Right lobe of liver (tissue), 4 donors: ENCODE measurements at regions not wholly inside any gene's neighbourhood (a gene's known extent, or its start where the extent isn't known, plus 50 kb on each side); places are given as distances from the start of the nearest gene placed in this dataset.

Source experiments
- POLR2A ChIP-seq: fragments of 450-650 bp; IDR thresholded peaks from one replicate; pipeline ENCODE4 v1.6.1; 2017; ENCODE audit warnings: antibody characterized with exemption, mild to moderate bottlenecking
- TF ChIP-seq, protein P1 (sequence below), 4 donors: fragments of 200-600 bp in 3 of 4; fragments of 450-650 bp in 1 of 4; IDR thresholded peaks; one replicate each; pipeline versions ENCODE4 v1.5.1 to v1.8.0; 2016 to 2022; ENCODE audit warnings: antibody characterized with exemption in 4 of 4, mild to moderate bottlenecking in 2 of 4
- donor health status: DM: no; HTN: no; CAD: no.
- donor health status: DM: no; HTN: no; CAD: no.
- donor health status: DM: no; HTN: yes; CAD: no.

DNA sequence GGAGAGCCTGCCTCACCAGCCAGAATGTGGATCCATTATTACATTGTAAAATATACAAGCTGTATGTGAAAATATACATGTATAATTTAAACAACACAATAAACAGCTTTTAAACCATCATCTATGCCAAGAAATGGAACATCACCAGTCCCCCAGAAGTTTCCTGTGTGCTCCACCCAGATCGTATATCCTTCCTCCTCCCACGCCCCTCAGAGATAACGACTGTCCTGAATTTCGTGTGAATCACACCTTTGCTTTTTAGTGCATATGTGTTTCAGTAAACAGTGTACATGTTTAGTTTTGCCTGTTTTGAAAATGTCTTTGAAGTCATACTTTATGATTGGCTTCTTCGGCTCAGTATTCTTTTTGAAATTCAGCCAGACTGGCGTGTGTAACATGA is 134.6 kb upstream of the MYO10 start:
- TF ChIP-seq POLR2A = no peak
- TF ChIP-seq, protein P1, sequence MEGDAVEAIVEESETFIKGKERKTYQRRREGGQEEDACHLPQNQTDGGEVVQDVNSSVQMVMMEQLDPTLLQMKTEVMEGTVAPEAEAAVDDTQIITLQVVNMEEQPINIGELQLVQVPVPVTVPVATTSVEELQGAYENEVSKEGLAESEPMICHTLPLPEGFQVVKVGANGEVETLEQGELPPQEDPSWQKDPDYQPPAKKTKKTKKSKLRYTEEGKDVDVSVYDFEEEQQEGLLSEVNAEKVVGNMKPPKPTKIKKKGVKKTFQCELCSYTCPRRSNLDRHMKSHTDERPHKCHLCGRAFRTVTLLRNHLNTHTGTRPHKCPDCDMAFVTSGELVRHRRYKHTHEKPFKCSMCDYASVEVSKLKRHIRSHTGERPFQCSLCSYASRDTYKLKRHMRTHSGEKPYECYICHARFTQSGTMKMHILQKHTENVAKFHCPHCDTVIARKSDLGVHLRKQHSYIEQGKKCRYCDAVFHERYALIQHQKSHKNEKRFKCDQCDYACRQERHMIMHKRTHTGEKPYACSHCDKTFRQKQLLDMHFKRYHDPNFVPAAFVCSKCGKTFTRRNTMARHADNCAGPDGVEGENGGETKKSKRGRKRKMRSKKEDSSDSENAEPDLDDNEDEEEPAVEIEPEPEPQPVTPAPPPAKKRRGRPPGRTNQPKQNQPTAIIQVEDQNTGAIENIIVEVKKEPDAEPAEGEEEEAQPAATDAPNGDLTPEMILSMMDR (IDR thresholded peaks at IDR 0.05) = no peak
